NCI-H1436 treated with DMSO at 0.1 percent for 48 hours (cell line): ENCODE measurements at regions not wholly inside any gene's neighbourhood (a gene's known extent, or its start where the extent isn't known, plus 50 kb on each side); places are given as distances from the start of the nearest gene placed in this dataset.
"Not testable (repeated sequence)": the region's sequence is repeated elsewhere in the genome, so short reads cannot be mapped to it uniquely, and the experiment has no call there.

Source experiments
- DNase-seq: peaks from one replicate; lab custom pipeline; 2025; lab: John Stamatoyannopoulos, UW

DNA sequence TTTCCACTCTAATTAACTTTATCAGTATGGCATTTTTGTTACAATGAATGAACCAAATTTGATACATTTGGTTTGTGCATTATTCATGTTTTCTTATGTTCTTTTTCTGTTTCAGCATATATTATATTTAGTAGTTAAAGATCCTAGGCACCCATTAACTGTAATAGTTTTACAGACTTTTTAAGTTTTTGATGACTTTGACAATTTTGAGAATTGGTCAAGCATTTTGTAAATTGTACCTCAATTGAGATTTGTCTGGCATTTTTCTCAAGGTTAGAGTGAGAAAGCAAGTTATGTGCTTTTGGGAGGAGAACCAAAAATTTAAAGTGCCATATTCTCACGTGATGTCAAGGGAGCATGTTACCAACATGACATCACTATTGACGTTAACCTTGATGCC, 1019.2 kb downstream of the CDH11 start:
- DNase-seq = no peak

DNA sequence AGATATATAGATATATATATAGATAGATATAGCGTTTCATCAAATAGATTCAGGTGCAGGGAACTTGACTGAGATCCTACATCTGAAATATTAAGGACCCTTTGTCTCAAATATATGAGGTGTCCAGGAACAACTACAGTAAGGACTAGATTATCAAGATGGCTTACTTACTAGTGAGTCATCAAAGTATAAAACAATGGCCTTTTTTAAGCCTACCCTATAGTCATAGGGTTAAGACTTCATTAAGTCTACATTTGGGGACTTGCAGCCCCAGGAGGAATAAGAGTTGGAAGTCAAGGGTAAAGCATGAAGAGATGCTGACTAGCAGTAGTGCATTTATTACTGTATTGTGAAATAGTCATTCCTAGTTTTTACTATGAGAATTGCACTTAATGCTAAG, 1023.4 kb downstream of the CDH11 start:
- DNase-seq = no peak

DNA sequence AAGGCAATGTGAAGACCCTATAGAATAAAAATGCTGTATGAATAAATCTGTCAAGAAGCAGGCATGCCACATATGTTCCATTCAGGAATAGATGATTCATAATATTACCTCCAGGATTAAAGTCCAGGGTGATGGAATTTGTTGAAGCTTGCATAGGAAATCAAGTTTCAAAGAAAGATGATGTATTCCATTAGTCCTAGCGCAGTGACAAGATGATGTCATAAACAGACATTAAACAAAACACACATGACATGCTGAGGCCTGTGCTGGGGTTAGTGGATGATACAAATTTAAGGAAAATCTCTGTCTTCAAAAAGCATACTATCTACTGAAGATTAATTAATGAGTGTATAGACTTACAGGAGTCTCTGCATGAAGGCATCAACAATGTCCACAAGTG, 1025.2 kb downstream of the CDH11 start:
- no peak for DNase-seq

DNA sequence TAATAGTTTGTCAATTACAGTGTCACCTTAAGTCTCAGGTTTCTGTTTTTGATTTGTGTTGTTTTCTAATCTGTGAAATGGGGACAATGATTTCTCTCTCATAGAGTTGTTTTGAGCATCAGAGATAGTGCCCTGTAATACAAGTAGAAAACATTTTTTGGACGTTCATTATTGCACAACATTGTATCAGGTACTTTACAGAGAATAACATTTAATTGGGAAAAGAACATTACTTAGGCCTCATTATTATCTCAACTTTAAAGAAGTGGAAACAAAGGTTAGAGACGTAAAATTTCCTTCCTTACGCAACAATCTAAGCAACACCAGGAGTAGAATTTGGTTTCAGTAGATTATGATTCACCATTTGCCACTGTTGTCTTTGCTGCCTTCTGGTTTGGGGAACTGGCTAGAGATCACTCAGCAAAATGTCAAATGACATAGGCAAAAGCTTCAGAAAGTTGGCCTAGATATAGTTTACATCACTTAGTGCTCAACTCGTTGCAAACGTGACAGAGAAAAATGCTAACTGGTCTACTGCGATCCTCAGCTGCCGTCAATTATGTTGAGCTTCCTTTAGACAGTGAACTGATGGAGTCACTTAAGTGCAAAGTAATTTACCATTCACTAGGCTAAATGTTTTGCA, 1026.8 kb downstream of the CDH11 start:
- DNase-seq = no peak

GRCh38 chr16:64094181-64094965, 1027.5 kb downstream of the CDH11 start:
- no peak for DNase-seq

DNA sequence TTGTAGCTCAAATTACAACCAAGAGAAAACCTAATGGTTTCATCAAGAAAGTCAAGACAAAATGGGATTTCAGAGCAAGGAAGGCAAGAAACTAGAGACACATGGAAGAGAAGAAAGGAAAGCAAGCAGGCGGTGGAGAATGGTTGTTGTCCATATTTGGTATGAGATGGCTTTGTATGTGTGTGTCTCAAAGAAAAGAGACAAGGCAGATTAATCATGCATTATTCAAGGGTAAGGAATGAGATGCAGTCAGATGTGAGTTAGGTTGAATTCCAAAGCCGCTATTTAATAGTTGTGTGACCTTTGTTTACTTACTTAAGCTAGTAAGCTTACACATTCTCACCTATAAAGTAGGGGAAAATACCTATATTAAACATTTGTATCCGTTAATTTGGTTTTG, 1029.6 kb downstream of the CDH11 start:
- no peak for DNase-seq

GRCh38 chr16:64090327-64090726, 1031.5 kb downstream of the CDH11 start:
- no peak for DNase-seq

DNA sequence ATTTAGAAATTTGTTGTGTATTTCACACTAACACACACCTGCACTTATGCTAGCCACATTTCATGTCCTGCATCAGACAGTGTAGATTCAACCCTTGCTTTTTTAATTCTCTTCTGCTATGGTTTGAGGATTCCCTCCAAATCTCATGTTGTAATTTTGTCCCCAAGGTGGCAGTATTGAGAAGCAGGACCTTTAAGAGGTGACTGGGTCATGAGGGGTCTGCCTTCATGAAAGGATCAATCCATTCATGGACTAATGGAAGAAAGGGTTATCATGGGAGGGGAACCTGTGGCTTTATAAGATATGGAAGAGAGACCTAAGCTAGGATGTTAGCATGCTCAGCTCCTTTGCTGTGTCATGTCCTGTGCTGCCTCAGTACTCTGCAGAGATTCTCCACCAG, 1032.2 kb downstream of the CDH11 start:
- no peak for DNase-seq

DNA sequence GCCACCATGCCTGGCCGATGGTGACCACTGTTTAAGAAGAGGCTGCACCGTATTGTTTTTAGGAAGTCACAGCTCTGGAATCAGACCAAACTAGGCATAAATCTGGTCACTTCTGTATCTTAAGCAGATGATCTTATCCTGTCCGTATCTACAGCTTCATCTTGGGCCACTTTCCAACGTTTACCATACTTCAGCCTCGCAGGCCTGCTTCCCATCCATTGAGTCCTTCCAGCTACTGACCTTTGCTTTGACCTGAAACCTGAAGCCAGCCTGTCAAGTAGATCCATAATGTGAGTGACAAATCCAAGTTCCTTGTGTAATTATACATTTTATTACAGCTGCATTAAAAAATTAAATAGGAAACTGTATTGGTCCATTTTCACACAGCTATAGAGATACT, 1033.0 kb downstream of the CDH11 start:
- no peak for DNase-seq

GRCh38 chr16:64085296-64085695, 1036.6 kb downstream of the CDH11 start:
- DNase-seq = no peak

GRCh38 chr16:64084706-64085105, 1037.2 kb downstream of the CDH11 start:
- DNase-seq = no peak

DNA sequence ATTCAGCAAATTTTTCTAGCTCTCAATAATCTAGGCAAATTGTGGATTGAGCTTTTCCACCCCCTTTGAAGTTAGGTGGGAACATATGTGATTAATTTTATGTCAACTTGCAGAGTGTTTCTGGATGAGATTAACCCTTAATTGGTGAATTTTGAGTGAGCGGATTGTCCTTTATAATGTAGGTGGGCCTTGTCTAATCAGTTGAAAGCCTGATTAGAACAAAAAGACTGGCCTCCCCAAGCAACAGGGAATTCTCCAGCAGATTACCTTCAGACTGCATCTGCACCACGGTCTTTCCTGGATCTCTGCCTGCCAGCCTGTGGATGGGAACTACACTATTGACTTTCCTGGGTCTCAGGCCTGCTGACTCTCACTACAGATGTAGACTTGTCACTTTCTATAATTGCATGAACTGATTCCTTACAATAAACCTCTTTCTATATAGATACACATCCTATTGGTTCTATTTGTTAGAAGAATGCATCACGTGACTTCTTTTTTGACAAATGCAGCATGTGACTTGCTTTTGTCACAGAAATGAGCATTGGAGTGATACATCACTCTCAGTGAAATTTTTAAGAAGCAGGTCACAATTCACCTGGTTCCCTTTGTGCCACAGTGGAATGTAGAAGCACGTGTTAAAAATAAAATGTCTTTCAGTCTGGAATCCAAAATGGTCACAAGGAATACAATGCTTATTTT, 1038.3 kb downstream of the CDH11 start:
- DNase-seq = no peak

DNA sequence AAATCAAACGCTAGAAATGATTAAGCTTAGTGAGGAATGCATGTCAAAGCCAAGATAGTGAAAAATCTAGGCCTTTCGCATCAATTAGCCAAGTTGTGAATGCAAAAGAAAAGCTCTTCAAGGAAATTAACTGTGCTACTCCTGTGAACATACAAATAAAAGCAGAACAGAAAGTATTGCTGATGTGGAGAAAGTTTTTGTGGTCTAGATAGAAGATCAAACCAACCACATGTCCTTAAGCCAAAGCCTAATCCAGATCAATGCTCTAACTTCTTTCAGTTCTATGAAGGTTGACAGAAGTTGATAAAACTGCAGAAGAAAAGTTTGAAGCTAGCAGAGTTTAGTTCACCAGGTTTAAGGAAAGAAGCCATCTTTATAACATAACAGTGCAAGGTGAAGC, 1044.6 kb downstream of the CDH11 start:
- DNase-seq = no peak

DNA sequence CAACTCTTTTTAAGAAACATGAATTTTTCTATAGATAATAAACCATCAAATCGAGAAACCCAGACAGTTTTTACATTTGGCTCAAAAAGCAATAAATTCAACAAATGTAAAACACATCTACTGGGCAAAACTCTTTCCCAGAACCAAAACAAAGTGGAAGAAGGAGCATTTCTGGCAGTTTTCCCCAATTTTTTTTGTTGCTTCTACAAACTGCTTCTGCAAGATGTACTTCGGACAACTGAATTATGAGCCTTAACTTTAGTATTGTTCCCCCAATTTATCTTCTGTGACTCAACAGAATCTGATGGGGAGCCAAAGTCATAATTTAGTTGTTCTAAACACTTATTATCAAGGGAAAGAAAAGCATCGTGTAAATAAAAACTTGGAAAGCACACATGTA, 1047.2 kb downstream of the CDH11 start:
- no peak for DNase-seq

DNA sequence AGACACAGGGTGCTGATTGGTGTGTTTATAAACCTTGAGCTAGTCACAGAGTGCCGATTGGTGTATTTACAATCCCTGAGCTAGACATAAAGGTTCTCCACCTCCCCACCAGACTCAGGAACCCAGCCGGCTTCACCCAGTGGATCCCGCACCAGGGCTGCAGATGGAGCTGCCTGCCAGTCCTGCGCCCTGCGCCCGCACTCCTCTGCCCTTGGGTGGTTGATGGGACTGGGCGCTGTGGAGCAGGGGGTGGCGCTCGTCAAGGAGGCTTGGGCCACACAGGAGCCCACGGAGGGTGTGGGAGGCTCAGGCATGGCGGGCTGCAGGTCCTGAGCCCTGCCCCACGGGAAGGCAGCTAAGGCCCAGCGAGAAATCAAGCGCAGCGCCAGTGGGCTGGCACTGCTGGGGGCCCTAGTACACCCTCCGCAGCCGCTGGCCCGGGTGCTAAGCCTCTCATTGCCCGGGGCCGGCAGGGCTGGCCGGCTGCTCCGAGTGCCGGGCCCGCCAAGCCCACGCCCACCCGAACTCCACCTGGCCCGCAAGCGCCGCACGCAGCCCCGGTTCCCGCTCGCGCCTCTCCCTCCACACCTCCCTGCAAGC, 1049.6 kb downstream of the CDH11 start:
- DNase-seq = not testable (repeated sequence)

- no peak for DNase-seq
Observed at GRCh38 chr16:64065523-64065922, 1056.3 kb downstream of the CDH11 start.

- no peak for DNase-seq
Observed at GRCh38 chr16:64061621-64062020, 1060.2 kb downstream of the CDH11 start.

DNA sequence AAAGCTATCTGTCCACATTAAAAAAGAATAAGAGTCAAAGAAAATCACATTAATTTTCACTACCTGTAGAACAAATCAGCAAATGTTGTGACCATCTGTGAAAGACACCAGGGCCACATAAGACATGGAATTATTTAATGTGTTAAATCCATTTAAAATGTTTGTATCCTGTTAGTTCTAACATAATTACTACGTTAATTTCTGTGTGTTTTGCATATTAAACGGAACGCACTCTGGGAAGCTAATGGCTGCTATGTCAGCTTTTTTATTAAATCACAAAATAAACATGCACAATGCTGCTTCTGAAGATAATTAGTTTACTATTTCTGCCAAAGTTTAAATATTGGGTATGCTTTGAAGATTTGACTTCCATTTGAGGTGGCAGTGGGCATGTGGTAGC, 1061.2 kb downstream of the CDH11 start:
- no peak for DNase-seq

DNA sequence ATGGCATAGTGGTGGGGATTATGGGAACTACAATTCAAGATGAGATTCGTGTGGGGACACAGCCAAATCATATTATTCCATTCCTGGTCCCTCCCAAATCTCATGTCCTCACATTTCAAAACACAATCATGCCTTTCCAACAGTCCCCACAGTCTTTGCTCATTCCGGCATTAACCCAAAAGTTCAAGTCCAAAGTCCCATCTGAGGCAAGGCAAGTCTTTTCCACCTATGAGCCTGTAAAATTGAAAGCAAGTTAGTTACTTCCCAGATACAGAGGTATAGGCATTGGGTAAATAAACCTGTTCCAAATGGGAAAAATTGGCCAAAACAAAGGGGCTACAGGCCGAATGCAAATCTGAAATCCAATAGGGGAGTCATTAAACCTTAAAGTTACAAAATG, 1063.2 kb downstream of the CDH11 start:
- no peak for DNase-seq

GRCh38 chr16:64051824-64052223, 1070.0 kb downstream of the CDH11 start:
- no peak for DNase-seq

DNA sequence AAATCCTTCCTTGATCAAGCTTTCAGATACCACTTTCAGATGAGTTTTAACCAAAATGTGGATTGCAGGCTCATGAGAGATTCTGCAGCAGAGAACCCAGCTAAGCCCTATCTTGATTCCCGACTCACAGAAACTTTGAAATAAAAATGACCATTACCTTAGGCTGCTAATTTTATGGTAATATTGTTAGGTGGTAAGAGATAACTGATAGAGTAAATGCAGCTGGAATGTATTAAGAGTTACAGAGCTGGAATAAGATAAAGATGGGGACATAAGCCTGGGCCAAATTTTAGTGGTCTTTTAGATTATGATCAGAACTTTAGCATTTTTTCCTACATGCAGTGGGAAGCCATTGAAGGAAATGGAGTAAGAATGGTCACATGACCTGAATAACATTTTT, 1074.0 kb downstream of the CDH11 start:
- DNase-seq = no peak

- DNase-seq = no peak
Observed at GRCh38 chr16:64047207-64047606, 1074.7 kb downstream of the CDH11 start.

- no peak for DNase-seq
Observed at GRCh38 chr16:64035337-64035736, 1086.5 kb downstream of the CDH11 start.
